ENCODE measurements at regions not wholly inside any gene's neighbourhood (a gene's known extent, or its start where the extent isn't known, plus 50 kb on each side); places are given as distances from the start of the nearest gene placed in this dataset.
"Not testable (repeated sequence)": the region's sequence is repeated elsewhere in the genome, so short reads cannot be mapped to it uniquely, and the experiment has no call there.

GRCh38 chr15:87477737-87478686, 778.5 kb downstream of the NTRK3 start:
- CTCF ChIA-PET, result no interaction called here
- no peak for ATAC-seq
- DNase-seq, result no peak
- Mint-ChIP-seq H3K36me3 (no peaks in the 10 kb centered on the region), H3K4me1 (no peaks in the 10 kb centered on the region), H3K27ac (no peak overlapping the region), H3K9me3 (ENCODE audit: low read depth) (no peaks in the 10 kb centered on the region), H3K27me3 (no peaks in the 10 kb centered on the region), H3K4me3 (no peak overlapping the region)

GRCh38 chr15:87477026-87477425, 779.5 kb downstream of the NTRK3 start:
- no peak for ATAC-seq
- Mint-ChIP-seq H3K4me3 (no peak overlapping the region), H3K27me3 (no peaks in the 10 kb centered on the region), H3K9me3 (ENCODE audit: low read depth) (no peaks in the 10 kb centered on the region), H3K36me3 (no peaks in the 10 kb centered on the region), H3K27ac (no peak overlapping the region), H3K4me1 (no peaks in the 10 kb centered on the region)
- no peak for DNase-seq
- CTCF ChIA-PET, result no interaction called here

- no peaks in the 10 kb centered on the region for H3K27me3 Mint-ChIP-seq
- H3K4me3 Mint-ChIP-seq, result no peak overlapping the region
- ATAC-seq, result no peak
- peaks cover 2% of the 10 kb centered on the region for H3K9me3 Mint-ChIP-seq (ENCODE audit: low read depth)
- no peaks in the 10 kb centered on the region for H3K36me3 Mint-ChIP-seq
- no peak overlapping the region for H3K27ac Mint-ChIP-seq
- no peak for DNase-seq
- no peaks in the 10 kb centered on the region for H3K4me1 Mint-ChIP-seq
- CTCF ChIA-PET, result no interaction called here
These were observed 785.6 kb downstream of the NTRK3 start for GRCh38 chr15:87470923-87471322.

GRCh38 chr15:87463956-87464355, 792.6 kb downstream of the NTRK3 start:
- H3K4me3 Mint-ChIP-seq; H3K9me3 Mint-ChIP-seq (ENCODE audit: low read depth); CTCF ChIA-PET; H3K36me3 Mint-ChIP-seq; DNase-seq; H3K27me3 Mint-ChIP-seq; ATAC-seq; H3K4me1 Mint-ChIP-seq; H3K27ac Mint-ChIP-seq: not testable (repeated sequence)

- Mint-ChIP-seq H3K4me1 (no peaks in the 10 kb centered on the region), H3K27me3 (no peaks in the 10 kb centered on the region), H3K27ac (no peak overlapping the region), H3K9me3 (ENCODE audit: low read depth) (no peaks in the 10 kb centered on the region), H3K36me3 (no peaks in the 10 kb centered on the region), H3K4me3 (no peak overlapping the region)
- CTCF ChIA-PET, result no interaction called here
- DNase-seq (no peak), ATAC-seq (no peak)
These were observed 794.9 kb downstream of the NTRK3 start for GRCh38 chr15:87461631-87462030.

- no peak for ATAC-seq
- H3K27me3 Mint-ChIP-seq, result no peaks in the 10 kb centered on the region
- no peak overlapping the region for H3K4me3 Mint-ChIP-seq
- no peaks in the 10 kb centered on the region for H3K36me3 Mint-ChIP-seq
- H3K9me3 Mint-ChIP-seq (ENCODE audit: low read depth), result no peaks in the 10 kb centered on the region
- H3K4me1 Mint-ChIP-seq, result no peaks in the 10 kb centered on the region
- CTCF ChIA-PET, result no interaction called here
- DNase-seq, result no peak
- H3K27ac Mint-ChIP-seq, result no peak overlapping the region
These were observed 801.7 kb downstream of the NTRK3 start for GRCh38 chr15:87454860-87455259.

- Mint-ChIP-seq H3K27ac (no peak overlapping the region), H3K36me3 (no peaks in the 10 kb centered on the region), H3K9me3 (ENCODE audit: low read depth) (peaks cover 3% of the 10 kb centered on the region), H3K4me1 (no peaks in the 10 kb centered on the region), H3K4me3 (no peak overlapping the region), H3K27me3 (no peaks in the 10 kb centered on the region)
- DNase-seq (no peak), ATAC-seq (no peak)
- CTCF ChIA-PET, result no interaction called here
These were observed 806.2 kb downstream of the NTRK3 start for GRCh38 chr15:87450314-87450713.

GRCh38 chr15:87439090-87439489, 817.4 kb downstream of the NTRK3 start:
- ATAC-seq, result no peak
- H3K4me1 Mint-ChIP-seq, result no peaks in the 10 kb centered on the region
- no peak overlapping the region for H3K4me3 Mint-ChIP-seq
- DNase-seq, result no peak
- no peak overlapping the region for H3K27ac Mint-ChIP-seq
- CTCF ChIA-PET, result no interaction called here
- no peaks in the 10 kb centered on the region for H3K27me3 Mint-ChIP-seq
- H3K9me3 Mint-ChIP-seq (ENCODE audit: low read depth), result no peaks in the 10 kb centered on the region
- no peaks in the 10 kb centered on the region for H3K36me3 Mint-ChIP-seq

GRCh38 chr15:87433871-87434270, 822.7 kb downstream of the NTRK3 start:
- H3K36me3 Mint-ChIP-seq, result no peaks in the 10 kb centered on the region
- CTCF ChIA-PET, result no interaction called here
- H3K27ac Mint-ChIP-seq, result no peak overlapping the region
- ATAC-seq (no peak), DNase-seq (no peak)
- H3K27me3 Mint-ChIP-seq, result no peaks in the 10 kb centered on the region
- no peaks in the 10 kb centered on the region for H3K9me3 Mint-ChIP-seq (ENCODE audit: low read depth)
- no peaks in the 10 kb centered on the region for H3K4me1 Mint-ChIP-seq
- no peak overlapping the region for H3K4me3 Mint-ChIP-seq

- no peak overlapping the region for H3K4me3 Mint-ChIP-seq
- CTCF ChIA-PET, result no interaction called here
- H3K4me1 Mint-ChIP-seq, result no peaks in the 10 kb centered on the region
- no peak for ATAC-seq
- H3K9me3 Mint-ChIP-seq (ENCODE audit: low read depth), result no peaks in the 10 kb centered on the region
- H3K27me3 Mint-ChIP-seq, result no peaks in the 10 kb centered on the region
- H3K36me3 Mint-ChIP-seq, result no peaks in the 10 kb centered on the region
- no peak overlapping the region for H3K27ac Mint-ChIP-seq
- DNase-seq, result no peak
These were observed 826.8 kb downstream of the NTRK3 start for GRCh38 chr15:87429754-87430153.

GRCh38 chr15:87420017-87420416, 836.5 kb downstream of the NTRK3 start:
- Mint-ChIP-seq H3K4me1 (no peaks in the 10 kb centered on the region), H3K9me3 (ENCODE audit: low read depth) (no peaks in the 10 kb centered on the region), H3K4me3 (no peak overlapping the region), H3K27ac (no peak overlapping the region), H3K27me3 (peaks cover 4% of the 10 kb centered on the region), H3K36me3 (no peaks in the 10 kb centered on the region)
- no peak for DNase-seq
- CTCF ChIA-PET, result no interaction called here
- no peak for ATAC-seq

- H3K36me3 Mint-ChIP-seq, result no peaks in the 10 kb centered on the region
- CTCF ChIA-PET, result no interaction called here
- H3K27me3 Mint-ChIP-seq, result peaks cover 4% of the 10 kb centered on the region
- no peak for ATAC-seq
- no peaks in the 10 kb centered on the region for H3K4me1 Mint-ChIP-seq
- no peaks in the 10 kb centered on the region for H3K9me3 Mint-ChIP-seq (ENCODE audit: low read depth)
- H3K4me3 Mint-ChIP-seq, result no peak overlapping the region
- DNase-seq, result no peak
- no peak overlapping the region for H3K27ac Mint-ChIP-seq
These were observed 837.2 kb downstream of the NTRK3 start for GRCh38 chr15:87419344-87419743.

- Mint-ChIP-seq H3K36me3 (no peaks in the 10 kb centered on the region), H3K4me1 (no peaks in the 10 kb centered on the region), H3K9me3 (ENCODE audit: low read depth) (no peaks in the 10 kb centered on the region), H3K27me3 (no peaks in the 10 kb centered on the region), H3K4me3 (no peak overlapping the region), H3K27ac (no peak overlapping the region)
- CTCF ChIA-PET, result no interaction called here
- ATAC-seq (no peak), DNase-seq (no peak)
These were observed 839.8 kb downstream of the NTRK3 start for GRCh38 chr15:87416591-87417257.

- no peak overlapping the region for H3K4me3 Mint-ChIP-seq
- H3K27me3 Mint-ChIP-seq, result no peaks in the 10 kb centered on the region
- DNase-seq, result no peak
- H3K36me3 Mint-ChIP-seq, result no peaks in the 10 kb centered on the region
- CTCF ChIA-PET, result no interaction called here
- no peak overlapping the region for H3K27ac Mint-ChIP-seq
- H3K9me3 Mint-ChIP-seq (ENCODE audit: low read depth), result no peaks in the 10 kb centered on the region
- no peaks in the 10 kb centered on the region for H3K4me1 Mint-ChIP-seq
- no peak for ATAC-seq
These were observed 847.6 kb downstream of the NTRK3 start for GRCh38 chr15:87408902-87409301.
